Ovary (tissue), 7 donors: ENCODE measurements at regions not wholly inside any gene's neighbourhood (a gene's known extent, or its start where the extent isn't known, plus 50 kb on each side); places are given as distances from the start of the nearest gene placed in this dataset.

Experiments
- DNase-seq, 5 donors: peaks; one replicate each; pipeline ENCODE4 v3.0.0-alpha.2; 2019 to 2020
- H3K27ac ChIP-seq, 2 donors: fragments of 200-600 bp; one replicate each; pipeline versions ENCODE4 v1.5.1 to v1.8.0; 2019 to 2022
- H3K27me3 ChIP-seq: fragments of 200-600 bp; one replicate; pipeline ENCODE4 v1.8.0; 2022
- H3K36me3 ChIP-seq: fragments of 200-600 bp; sonication (generic); one replicate; pipeline ENCODE4 v1.5.1; 2019
- H3K4me1 ChIP-seq: one replicate; pipeline ENCODE4 v1.8.1; 2013; ENCODE audit warnings: mild to moderate bottlenecking, moderate library complexity; ENCODE audit not compliant: insufficient read depth
- H3K4me3 ChIP-seq: fragments of 200-600 bp; sonication (generic); one replicate; pipeline ENCODE4 v1.5.1; 2017
- H3K9me3 ChIP-seq, 2 donors: fragments of 200-600 bp in 1 of 2; sonication (generic) in 1 of 2; one replicate each; pipeline versions ENCODE4 v1.5.1 to v1.8.1; 2013 to 2019; ENCODE audit warnings: mild to moderate bottlenecking in 1 of 2, moderate library complexity in 1 of 2
- CTCF ChIP-seq, 3 donors: fragments of 450-650 bp in 2 of 3; fragments of 200-600 bp in 1 of 3; IDR thresholded peaks; one replicate each; pipeline versions ENCODE4 v1.5.1 to v1.8.0; 2016 to 2022; ENCODE audit warnings: antibody characterized with exemption in 3 of 3, mild to moderate bottlenecking in 1 of 3
- EP300 ChIP-seq: sonication (generic); formaldehyde crosslinking; IDR thresholded peaks from one replicate; pipeline ENCODE4 v1.6.1; 2017; ENCODE audit warnings: antibody characterized with exemption
- POLR2A ChIP-seq: fragments of 450-650 bp; IDR thresholded peaks from one replicate; pipeline ENCODE4 v1.6.1; 2017; ENCODE audit warnings: antibody characterized with exemption, mild to moderate bottlenecking, moderate library complexity
- WGBS, 3 donors: extraction: QIAGEN DNeasy Blood & Tissue Kit in 1 of 3; methylation state at CpG; one replicate each; pipeline versions ENCODE4 v1.1.5 to v1.1.7; 2013 to 2017; 5-methylcytosine and 5-hydroxymethylcytosine counted together
- intact Hi-C, 4 donors: fragments of 100-400 bp; cut with DNase I; formaldehyde crosslinking; loops; one replicate each; pipeline versions ENCODE4 v1.11.0 to v1.15.1; 2022 to 2023
- donor health status: DM: no; HTN: no; CAD: no; lungs with moderate emphysema.
- donor health status: DM: no; HTN: no; CAD: no.
- donor health status: Bipolar disorder and iron deficiency.
- donor health status: DM: no; HTN: no; CAD: no.
- donor health status: DM: yes; HTN: yes; CAD: no.

- Histone ChIP-seq H3K36me3 (no peaks in the 10 kb centered on the region), H3K4me3 (no peak overlapping the region), H3K9me3 (no peaks in the 10 kb centered on the region), H3K27me3 (no peaks in the 10 kb centered on the region), H3K4me1 (no peaks in the 10 kb centered on the region), H3K27ac (no peak overlapping the region)
- TF ChIP-seq POLR2A (no peak), CTCF (IDR thresholded peaks at IDR 0.05) (no peak), EP300 (no peak)
- 78 to 84% (median 79%) methylated on average over 2 of the region's 2 CpGs for WGBS, 3 donors
- intact Hi-C loops: no loop called here
- DNase-seq: no peak
Observed at GRCh38 chr17:53012364-53012763, 810.4 kb upstream of the KIF2B start.

- 52 to 70% (median 59%) methylated on average over 1 of the region's 1 CpG for WGBS, 3 donors
- Histone ChIP-seq H3K9me3 (no peaks in the 10 kb centered on the region), H3K4me3 (no peak overlapping the region), H3K27ac (no peak overlapping the region), H3K27me3 (no peaks in the 10 kb centered on the region), H3K36me3 (no peaks in the 10 kb centered on the region), H3K4me1 (no peaks in the 10 kb centered on the region)
- TF ChIP-seq EP300 (no peak), CTCF (IDR thresholded peaks at IDR 0.05) (no peak), POLR2A (no peak)
- intact Hi-C loops: no loop called here
- no peak for DNase-seq
Observed at GRCh38 chr17:53006006-53006405, 816.7 kb upstream of the KIF2B start.

- no peak for DNase-seq
- Histone ChIP-seq H3K36me3 (no peaks in the 10 kb centered on the region), H3K27ac (no peak overlapping the region), H3K9me3 (no peaks in the 10 kb centered on the region), H3K27me3 (no peaks in the 10 kb centered on the region), H3K4me1 (no peaks in the 10 kb centered on the region), H3K4me3 (no peak overlapping the region)
- TF ChIP-seq EP300 (no peak), POLR2A (no peak), CTCF (IDR thresholded peaks at IDR 0.05) (no peak)
- intact Hi-C loops: no loop called here
Observed at GRCh38 chr17:53004902-53005301, 817.8 kb upstream of the KIF2B start.

- WGBS, 3 donors: 44 to 67% (median 54%) methylated on average over 3 of the region's 3 CpGs
- Histone ChIP-seq H3K9me3 (no peaks in the 10 kb centered on the region), H3K36me3 (no peaks in the 10 kb centered on the region), H3K27me3 (no peaks in the 10 kb centered on the region), H3K4me1 (no peaks in the 10 kb centered on the region), H3K4me3 (no peak overlapping the region), H3K27ac (no peak overlapping the region)
- no peak for DNase-seq
- no peak for TF ChIP-seq CTCF (IDR thresholded peaks at IDR 0.05)
- TF ChIP-seq EP300: no peak
- no peak for TF ChIP-seq POLR2A
- intact Hi-C loops: no loop called here
Observed at GRCh38 chr17:52995881-52996280, 826.8 kb upstream of the KIF2B start.

- no peak overlapping the region for H3K4me3 ChIP-seq
- no peaks in the 10 kb centered on the region for H3K4me1 ChIP-seq
- no peak for TF ChIP-seq CTCF (IDR thresholded peaks at IDR 0.05)
- H3K27me3 ChIP-seq: no peaks in the 10 kb centered on the region
- WGBS, 3 donors: 86 to 96% (median 94%) methylated on average over 1 of the region's 1 CpG
- no peaks in the 10 kb centered on the region for H3K36me3 ChIP-seq
- no peak for DNase-seq
- H3K27ac ChIP-seq: no peak overlapping the region
- intact Hi-C loops: no loop called here
- H3K9me3 ChIP-seq: no peaks in the 10 kb centered on the region
Observed at GRCh38 chr17:52995147-52995546, 827.6 kb upstream of the KIF2B start.
